Retinal pigment epithelial cell (primary cell): ENCODE measurements at regions not wholly inside any gene's neighbourhood (a gene's known extent, or its start where the extent isn't known, plus 50 kb on each side); places are given as distances from the start of the nearest gene placed in this dataset.
"Not testable (repeated sequence)": the region's sequence is repeated elsewhere in the genome, so short reads cannot be mapped to it uniquely, and the experiment has no call there.

Source experiments
- DNase-seq: peaks from one replicate; pipeline ENCODE4 v3.0.0-alpha.2; 2010; ENCODE audit warnings: low read depth
- H3K4me3 ChIP-seq: 2 replicates; pipeline ENCODE4 v1.5.1; 2011; ENCODE audit warnings: mild to moderate bottlenecking, low read length, control low read depth, moderate library complexity
- TF ChIP-seq, protein P1 (sequence below): conservative IDR thresholded peaks from 2 replicates; pipeline ENCODE4 v1.5.1; 2011; ENCODE audit warnings: low read depth, low read length, control low read depth, inconsistent platforms

- no peak for DNase-seq
- TF ChIP-seq, protein P1, sequence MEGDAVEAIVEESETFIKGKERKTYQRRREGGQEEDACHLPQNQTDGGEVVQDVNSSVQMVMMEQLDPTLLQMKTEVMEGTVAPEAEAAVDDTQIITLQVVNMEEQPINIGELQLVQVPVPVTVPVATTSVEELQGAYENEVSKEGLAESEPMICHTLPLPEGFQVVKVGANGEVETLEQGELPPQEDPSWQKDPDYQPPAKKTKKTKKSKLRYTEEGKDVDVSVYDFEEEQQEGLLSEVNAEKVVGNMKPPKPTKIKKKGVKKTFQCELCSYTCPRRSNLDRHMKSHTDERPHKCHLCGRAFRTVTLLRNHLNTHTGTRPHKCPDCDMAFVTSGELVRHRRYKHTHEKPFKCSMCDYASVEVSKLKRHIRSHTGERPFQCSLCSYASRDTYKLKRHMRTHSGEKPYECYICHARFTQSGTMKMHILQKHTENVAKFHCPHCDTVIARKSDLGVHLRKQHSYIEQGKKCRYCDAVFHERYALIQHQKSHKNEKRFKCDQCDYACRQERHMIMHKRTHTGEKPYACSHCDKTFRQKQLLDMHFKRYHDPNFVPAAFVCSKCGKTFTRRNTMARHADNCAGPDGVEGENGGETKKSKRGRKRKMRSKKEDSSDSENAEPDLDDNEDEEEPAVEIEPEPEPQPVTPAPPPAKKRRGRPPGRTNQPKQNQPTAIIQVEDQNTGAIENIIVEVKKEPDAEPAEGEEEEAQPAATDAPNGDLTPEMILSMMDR = no peak
- H3K4me3 ChIP-seq = no peak overlapping the region
Observed at GRCh38 chr2:44102790-44103562, 65.7 kb upstream of the PPM1B start.

GRCh38 chr2:44103639-44104038 lies 65.0 kb upstream of the PPM1B start:
- no peak for DNase-seq
- H3K4me3 ChIP-seq = no peak overlapping the region
- TF ChIP-seq, protein P1 = no peak

DNA sequence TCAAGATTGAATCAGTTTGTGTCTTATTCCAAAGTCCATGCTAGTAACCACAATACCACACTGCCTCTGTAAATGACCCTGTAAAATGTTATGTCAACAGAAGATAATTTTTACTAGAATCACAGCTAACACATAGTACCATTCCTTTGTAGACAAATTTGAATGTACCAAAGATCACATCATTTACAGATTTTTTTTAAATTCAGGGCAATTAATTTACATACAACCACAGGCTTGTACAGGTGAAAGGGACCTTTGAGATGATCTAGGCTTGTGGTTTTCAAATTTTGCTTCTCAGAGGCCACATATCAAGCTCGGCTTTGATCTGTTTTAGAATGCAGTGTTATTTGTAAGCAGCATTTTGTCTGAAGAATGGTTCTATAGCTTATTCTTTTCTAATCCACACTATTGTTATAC lies 63.8 kb upstream of the PPM1B start:
- TF ChIP-seq, protein P1 = no peak
- H3K4me3 ChIP-seq = no peak overlapping the region
- DNase-seq = no peak

DNA sequence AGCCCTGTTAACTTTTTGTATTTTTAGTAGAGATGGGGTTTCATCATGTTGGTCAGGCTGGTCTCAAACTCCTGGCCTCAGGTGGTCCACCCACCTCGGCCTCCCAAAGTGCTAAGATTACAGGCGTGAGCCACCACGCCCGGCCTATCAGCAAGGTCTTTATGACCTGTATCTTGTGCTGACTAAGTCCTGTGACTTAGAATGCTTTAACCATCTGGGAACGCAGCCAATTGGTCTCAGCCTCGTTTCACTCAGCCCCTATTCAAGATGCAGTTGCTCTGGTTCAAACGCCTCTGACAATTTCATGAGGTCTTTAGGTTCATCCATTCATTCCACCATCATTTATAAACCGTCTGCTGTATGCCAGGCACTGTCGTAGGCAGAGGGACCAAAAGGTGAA lies 62.2 kb upstream of the PPM1B start:
- H3K4me3 ChIP-seq, DNase-seq: not testable (repeated sequence)

GRCh38 chr2:44107086-44107740 lies 61.5 kb upstream of the PPM1B start:
- TF ChIP-seq, protein P1 = no peak
- H3K4me3 ChIP-seq = no peak overlapping the region
- DNase-seq = no peak

DNA sequence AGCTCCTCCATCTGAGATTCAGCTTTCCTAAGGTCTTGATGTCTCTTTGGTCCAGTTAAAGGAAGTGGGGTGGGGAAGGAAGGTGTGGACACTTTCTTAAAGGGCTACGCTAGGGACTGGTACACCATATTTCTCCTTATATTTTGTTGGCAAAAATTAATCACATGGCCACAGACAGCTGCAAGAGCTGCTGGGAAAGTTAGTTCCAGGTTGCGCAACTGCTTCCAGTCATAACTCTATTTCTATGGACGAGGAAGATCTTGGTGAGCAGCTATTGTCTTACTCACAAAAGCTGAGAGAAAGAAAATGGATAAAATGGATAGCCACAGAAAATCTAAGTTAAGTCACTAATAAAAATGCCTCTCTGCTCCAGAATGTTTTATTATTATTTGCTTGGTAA lies 60.7 kb upstream of the PPM1B start:
- no peak overlapping the region for H3K4me3 ChIP-seq
- TF ChIP-seq, protein P1 = no peak
- no peak for DNase-seq

DNA sequence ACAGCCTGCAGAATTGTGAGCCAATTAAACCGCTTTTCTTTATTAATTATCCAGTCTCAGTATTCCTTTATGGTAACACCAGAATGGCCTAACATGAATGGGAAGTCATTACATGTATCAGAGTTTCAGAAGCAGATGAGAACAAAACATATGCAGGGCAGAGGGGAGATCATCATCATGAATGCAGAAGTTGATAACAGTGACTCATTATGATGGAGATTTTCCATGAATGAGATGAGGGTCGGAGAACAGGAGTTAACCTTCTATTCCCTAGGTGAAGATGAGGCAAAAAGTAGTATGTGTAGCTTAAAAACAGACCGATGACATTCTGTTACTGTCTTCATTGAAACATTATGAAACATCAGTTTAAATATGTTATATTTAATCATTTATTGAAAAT lies 59.5 kb upstream of the PPM1B start:
- TF ChIP-seq, protein P1 = no peak
- no peak overlapping the region for H3K4me3 ChIP-seq
- DNase-seq = no peak
